Epidermal melanocyte (primary cell): ENCODE measurements at regions not wholly inside any gene's neighbourhood (a gene's known extent, or its start where the extent isn't known, plus 50 kb on each side); places are given as distances from the start of the nearest gene placed in this dataset.
"Not testable (repeated sequence)": the region's sequence is repeated elsewhere in the genome, so short reads cannot be mapped to it uniquely, and the experiment has no call there.

Source experiments
- DNase-seq: peaks from one replicate; pipeline ENCODE4 v3.0.0; 2011; ENCODE audit warnings: low spot score; ENCODE audit not compliant: insufficient read length

DNA sequence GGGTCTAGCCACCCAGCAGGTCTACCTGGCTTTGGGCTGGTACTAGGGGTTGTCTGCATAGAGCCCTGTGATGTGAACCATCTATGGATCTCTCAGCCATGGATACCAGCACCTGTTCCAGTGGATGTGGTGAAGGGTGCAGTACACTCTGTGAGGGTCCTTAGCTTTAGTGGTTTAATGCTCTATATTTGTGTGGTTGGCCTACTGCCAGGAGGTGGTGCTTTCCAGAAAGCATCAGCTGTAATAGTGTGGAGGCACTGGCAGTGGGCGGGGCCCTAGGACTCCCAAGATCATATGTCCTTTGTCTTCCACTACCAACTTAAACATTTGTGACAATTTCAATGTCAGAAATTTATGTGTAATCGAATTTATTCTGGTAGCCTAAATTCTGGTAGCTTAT lies 1065.1 kb downstream of the RPIA start:
- not testable (repeated sequence) for DNase-seq

DNA sequence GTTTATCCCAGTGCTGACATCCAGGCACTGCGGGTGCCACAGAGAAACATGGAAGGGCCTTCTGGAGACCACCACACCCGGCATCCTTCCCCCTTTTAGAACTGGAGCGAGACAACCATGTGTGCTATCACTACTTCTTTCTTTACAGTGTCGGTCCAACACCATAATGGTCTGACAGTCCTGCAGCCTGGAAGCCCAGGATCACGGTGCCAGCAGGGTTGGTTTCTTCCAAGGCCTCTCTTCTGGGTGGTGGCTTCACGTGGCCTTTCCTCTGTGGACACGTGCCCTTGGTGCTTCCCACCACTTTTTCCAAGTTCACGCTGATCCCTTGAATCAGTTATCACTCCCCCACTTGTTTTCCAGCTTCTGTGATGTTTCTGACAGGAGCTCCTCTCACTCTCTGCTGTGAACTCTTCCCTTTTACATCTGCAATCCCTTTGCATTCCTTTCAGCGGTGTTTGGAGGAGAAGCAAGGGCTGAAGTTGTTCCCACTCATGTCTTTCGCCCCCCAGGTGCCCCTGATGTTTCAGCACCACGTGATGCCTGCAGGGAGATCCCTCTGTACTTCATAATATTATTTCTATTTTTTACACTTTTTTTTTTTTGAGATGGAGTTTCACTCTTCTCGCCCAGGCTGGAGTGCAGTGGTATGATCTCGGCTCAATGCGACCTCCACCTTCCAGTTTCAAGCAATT lies 1067.0 kb downstream of the RPIA start:
- not testable (repeated sequence) for DNase-seq

DNA sequence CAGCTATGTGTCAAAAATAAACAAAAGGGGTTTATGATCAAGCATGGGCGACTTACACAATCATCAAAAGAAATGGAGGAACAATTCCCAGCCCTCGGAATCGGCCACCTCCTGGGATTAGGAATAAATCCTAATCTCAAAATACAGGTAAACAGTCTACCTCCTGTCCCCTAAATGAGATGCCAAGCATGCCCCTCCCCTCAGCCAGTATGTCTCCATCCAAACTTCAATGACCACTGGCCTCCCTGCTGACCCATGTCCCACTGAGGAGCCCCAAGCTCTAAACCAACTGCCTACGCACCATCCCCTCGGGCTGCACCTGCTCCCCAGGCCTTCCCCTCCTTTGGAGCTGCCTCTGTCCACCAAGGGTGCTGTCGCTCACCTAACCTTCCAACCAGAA lies 1069.3 kb downstream of the RPIA start:
- not testable (repeated sequence) for DNase-seq

DNA sequence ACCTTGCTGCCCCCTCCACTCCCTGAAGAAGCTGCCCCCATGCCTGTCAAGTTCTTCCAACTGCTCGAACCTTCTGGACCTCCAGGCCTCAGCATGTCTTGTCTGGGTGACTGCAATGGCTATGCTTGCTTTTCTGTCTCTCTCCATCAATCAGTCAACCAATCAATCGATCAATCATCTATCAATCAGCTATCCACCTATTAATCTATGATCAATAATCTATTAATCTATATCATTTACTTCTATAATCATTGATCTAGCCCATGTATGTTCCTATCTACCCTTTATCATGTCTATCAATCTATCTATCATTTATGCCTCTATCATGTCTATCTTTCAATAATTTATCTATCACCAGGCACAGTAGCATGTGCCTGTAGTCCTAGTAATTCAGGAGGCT lies 1069.7 kb downstream of the RPIA start:
- DNase-seq = not testable (repeated sequence)

DNA sequence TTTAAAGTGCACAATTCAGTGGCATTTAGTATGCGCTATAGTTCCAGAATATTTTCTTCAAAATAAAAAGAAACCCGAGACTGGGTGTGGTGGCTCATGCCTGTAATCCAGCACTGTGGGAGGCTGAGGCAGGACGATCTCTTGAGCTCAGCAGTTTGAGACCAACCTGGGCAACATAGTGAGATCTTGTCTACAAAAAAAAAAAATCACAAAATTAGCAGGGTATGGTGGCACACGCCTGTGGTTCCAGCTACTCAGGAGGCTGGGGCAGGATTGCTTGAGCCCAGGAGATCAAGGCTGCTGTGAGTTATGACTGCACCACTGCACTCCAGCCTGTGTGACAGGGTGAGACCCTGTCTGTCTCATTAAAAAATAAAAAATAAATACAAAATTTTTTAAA lies 1070.4 kb downstream of the RPIA start:
- DNase-seq = not testable (repeated sequence)

DNA sequence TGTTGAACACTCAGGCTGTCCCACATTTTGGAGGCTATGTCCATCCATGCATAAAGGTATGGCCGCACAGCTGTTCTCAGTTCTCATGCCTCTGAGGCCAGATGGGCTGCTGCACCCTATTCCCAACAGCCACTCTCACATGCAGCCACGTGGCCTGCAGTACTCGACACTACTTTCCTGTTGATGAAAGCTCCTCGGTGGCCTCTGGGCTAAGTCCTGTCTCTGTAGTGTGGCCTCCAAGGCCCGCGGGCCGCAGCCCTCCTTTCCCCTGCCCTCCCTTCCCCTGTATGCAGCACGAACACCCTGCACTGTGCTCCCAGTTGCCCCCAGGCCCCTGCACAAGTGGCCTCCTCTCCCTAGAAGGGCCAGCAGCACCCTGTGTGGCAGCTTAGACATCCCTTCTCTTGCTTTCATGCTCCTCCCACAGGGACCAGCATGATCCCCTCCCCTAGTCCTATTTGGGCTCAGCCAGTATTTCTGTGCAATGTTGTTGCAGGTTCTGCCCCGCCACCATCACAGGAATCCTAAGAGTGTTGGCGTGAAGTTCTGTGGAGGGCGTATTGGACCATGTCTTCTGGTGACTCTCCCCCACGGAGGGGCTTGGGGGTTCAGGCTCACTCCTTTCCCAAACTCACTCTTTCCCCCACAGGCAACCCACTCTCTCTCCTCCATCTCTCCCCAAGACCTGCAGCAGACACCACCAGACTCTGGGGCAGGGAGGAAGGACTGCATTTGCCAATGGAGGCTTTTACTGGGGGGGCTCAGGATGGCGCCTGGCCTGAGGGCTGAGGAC lies 1071.2 kb downstream of the RPIA start:
- DNase-seq = not testable (repeated sequence)

DNA sequence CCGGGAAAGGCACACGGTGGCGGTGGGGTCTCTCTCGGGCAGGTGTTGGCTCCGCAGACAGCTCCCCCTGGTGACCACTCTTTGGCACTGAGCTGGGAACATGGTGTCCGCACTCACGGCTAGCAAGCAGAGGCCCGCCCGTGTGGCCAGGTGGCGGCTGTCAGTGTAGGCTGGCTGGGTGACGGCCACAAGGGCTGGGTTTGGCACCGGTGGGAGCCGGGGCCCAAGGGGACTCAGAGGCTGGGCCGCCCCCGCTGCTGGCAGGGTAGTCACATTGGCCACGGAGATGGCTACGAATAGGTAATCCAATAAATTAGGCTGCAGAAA lies 1071.7 kb downstream of the RPIA start:
- DNase-seq = no peak

DNA sequence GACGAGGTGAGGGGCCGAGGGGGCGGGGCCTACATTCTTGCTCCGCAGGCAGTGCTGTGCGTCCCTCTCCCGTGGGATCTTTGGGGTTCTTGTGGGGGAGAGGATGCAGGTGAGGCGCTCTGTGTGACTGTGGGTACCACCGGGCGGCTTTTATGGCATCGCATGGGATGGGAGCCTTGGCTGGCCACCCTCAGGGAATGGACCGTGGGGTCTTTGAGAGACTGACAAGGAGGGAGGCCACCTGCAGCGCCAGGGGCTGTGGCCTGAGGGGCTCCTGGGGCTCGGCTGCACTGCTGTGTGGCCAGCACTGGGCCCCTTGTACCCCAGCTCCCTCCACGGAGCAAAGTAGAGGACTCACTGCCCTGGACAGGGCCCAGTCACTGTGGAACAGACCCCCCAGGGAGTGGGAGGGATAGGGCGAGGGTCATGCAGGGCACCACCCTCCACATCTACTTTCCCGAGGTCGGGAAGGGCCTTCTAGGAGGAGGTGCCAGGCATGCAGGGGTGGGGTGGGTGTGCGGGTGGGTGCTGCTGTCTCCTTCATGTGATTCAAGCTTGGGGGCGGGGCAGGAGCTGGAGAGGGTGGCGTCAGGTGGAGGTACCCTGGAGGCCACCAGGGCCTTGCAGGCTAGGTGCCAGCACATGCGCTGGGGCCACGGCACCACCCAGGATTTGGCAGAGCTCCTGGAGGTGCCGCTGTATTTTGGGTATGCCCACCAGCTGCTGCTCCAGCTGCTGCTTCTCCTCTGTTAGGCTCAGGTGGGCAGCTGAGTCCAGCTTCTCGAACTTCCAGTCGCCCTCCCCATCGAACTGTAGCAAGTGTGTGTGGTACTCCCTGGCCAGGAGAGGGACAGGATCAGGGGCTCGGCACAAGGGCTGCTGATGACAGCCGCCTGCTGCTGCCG lies 1072.4 kb downstream of the RPIA start:
- no peak for DNase-seq

DNA sequence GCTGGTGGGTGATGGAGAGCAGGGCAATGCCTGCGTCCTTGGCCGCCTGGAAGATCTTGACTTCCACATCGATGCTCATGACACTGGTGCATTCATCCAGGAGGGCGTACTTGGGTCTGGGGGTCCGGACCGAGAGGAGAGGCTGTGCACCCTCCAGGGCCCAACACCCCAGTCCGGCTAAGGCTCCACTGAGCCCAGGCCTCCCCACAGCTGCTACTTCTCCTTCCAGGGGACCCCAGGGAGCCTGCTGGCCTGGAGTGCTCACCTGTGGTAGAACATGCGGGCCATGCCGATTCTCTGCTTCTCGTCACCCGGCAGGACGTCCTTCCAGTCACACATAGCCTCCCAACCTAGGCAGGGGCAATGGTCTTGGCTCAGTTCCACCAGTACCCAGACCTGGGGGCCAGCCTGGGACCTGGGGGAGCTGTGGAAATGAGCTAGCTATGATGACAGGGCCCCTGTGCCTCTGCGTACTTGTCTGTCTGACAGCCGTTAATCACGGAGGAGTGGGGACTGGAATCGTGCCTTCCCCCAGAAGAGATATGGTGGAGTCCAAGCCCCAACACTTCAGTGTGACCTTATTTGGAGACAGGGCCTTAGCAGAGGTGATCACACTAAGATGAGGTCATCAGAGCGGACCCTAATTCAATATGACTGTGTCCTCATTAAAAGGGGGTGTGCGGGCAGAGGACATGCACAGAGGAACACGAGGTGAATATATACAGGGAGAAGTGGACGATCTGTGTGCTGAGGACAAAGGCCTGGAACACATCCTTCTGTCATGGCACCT lies 1073.3 kb downstream of the RPIA start:
- DNase-seq = not testable (repeated sequence)

DNA sequence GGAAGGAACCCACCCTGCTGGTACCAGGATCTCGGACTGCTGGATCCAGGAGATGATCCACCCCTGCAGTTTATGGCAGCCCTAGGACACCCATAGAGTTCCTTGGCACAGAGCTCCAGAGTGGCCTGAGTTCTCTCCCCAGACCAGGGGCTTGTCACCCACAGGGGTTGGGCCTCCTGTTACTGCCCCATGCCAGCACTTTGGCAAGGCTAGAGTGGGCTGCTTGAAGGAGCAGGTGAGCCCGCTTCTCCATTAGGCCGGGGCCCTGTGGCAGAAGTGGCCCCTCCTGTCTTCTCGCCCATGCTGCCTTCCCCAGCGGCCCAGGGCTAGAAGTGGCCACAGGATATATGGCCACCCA lies 1073.9 kb downstream of the RPIA start:
- not testable (repeated sequence) for DNase-seq

DNA sequence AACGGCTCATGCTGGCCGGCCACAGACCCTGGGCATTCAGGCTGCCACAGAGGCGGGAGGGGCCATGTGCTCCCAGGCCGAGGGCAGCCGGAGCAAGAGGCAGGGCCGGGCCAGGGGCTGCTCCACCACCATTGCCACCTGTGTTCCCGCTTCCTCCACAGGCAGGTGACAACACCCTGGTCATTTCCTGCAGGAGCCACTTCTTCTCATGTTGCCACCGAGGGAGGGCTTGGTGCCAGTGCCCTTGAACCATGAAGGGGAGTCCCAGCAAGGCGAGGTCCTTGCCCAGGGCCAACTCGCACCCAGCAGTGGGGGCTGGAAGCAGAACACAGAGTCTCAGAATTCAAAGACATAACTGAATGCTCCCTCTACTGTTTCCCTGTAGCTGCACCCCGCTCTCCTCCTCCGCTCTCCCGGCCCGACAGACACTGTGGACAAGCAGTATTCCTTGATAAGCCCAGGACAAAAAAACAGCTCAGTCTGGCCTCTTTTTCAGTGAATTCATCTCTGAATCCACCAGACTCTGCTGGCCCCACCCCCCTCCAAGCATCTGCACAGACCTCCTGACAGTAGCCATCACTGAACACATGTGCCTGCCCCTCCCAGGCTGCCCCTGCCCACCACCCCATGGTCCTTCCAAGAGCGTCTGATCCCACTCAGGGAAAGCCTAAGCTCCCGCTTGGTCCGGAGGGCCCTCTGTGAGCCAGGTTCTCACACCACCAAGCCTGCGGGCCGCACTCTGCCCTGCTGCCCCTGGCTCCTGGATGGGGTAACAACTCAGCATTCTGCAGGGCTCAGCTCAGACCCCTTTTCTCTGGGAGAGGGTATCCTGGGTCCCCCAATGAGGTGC lies 1074.9 kb downstream of the RPIA start:
- not testable (repeated sequence) for DNase-seq

DNA sequence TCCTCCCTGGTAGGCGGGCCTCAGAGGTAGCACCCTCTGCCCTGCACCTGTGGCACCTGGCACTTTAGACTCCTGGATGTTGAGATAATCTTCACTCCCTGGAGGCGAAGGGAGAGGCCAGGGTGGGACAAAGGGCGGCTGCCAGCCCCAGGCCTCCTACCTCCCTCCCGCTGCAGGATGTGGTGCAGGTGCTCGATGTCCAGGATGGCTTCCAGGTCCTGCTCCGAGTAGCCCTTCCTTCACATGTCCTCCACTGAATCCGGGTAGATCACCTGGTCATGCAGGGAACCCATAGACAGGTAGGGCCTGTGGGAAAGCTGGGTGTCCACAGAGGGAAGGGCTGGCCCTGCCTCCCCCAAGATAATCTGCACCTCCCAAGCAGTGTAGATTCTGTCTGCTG lies 1075.6 kb downstream of the RPIA start:
- not testable (repeated sequence) for DNase-seq

DNA sequence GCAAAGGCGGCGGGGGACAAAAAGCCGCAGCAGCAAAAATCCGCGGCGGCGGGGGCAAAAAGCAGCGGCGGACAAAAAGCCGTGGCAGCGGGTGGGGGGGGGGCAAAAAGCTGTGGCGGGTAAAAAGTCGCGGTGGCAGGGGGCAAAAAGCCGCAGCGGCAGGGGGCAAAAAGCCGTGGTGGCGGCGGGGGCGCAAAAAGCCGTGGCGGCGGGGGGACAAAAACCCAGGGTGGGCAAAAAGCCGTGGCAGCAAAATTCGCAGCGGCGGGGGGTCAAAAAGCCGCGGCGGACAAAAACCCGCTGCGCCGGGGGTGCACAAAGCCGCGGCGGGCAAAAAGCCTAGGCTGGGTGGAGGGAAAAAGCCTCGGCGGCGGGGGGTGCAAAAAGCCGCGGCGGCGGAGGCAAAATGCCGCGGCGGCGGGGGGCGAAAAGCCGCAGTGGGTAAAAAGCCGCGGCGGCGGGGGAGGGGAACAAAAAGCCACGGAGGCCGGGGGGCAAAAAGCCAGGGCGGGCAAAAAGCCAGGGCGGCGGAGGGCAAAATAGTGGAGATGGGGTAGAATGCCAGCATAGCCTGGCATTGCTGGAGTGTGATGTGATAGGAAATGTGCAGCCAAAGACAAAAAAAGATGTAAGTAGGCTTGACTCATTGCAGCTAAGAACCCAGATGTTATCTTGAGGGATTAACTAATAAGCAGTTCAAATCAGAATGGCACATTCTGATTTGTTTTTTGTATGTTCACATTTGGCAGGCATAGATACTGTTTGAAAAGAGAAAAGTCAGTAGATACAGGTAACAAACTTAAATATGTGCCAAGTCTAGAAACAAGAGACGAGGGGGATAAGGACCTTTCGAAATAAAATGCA lies 1076.3 kb downstream of the RPIA start:
- DNase-seq = no peak

DNA sequence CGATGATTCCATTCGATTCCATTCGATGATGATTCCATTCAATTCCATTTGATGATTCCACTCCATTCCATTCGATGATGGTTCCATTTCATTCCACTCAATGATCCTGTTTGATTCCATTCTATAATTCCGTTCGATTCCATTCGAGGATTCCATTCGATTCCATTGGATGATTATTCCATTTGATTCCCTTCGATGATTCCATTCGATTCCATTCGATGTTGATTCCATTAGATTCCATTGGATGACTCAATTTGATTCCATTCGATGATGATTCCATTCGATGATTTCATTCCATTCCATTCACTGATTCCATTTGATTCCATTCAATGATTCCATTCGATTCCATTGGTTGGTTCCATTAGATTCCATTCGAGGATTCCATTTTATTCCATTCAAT lies 1084.4 kb downstream of the RPIA start:
- DNase-seq = no peak

DNA sequence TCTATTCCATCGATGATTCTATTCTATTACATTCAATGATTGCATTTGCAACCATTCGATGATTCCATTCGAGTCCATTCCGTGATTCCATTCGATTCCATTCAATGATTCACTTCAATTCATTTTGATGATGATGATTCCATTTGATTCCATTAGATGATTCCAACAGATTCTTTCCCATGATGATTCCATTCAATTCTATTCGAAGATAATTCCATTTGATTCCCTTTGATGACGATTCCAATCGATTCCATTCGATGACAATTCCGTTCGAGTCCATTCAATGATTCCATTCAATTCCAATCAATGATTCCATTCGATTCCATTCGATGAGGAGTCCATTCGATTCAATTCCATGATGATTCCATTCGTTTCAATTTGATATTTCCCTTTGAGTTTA lies 1088.8 kb downstream of the RPIA start:
- DNase-seq = no peak

DNA sequence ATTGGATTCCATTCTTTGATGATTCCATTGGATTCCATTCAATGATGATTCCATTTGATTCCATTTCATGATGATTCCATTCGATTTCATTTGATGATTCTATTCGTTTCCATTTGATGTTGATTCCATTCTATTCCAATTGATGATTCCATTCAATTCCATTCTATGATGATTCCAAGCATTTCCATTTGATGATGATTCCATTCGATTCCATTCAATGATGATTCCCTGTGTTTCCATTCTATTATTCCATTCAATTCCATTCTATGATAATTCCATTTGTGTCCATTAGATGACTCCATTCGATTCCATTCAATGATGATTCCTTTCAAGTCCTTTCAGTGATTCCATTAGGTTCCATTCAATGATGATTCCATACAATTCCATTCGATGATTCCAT lies 1090.5 kb downstream of the RPIA start:
- DNase-seq = no peak

DNA sequence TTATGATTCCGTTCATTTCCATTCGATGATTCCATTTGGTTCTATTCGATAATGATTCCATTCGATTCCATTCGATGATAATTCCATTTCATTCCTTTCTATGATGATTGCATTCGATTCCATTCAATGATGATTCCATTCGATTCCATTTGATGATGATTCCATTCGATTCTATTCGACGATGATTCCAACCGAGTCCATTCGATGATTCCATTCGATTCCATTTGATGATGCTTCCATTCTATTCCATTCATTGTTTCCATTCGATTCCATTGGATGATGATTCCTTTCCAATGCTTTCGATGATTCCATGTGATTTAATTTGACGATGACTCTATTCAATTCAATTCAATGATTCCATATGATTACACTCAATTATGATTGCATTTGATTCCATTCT lies 1093.5 kb downstream of the RPIA start:
- no peak for DNase-seq

DNA sequence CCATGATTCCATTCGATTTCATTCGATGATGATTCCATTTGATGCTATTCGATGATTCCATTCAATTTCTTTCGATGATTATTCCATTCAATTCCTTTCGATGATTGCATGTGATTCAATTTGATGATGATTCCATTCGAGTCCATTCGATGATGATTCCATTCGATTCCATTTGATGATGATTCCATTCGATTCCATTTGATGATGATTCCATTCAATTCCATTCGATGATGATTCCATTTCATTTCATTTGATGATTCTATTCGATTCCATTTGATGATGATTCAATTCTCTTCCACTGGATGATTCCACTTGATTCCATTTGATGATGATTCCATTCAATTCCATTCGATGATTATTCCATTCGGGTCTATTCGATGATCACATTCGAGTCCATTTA lies 1094.1 kb downstream of the RPIA start:
- not testable (repeated sequence) for DNase-seq

DNA sequence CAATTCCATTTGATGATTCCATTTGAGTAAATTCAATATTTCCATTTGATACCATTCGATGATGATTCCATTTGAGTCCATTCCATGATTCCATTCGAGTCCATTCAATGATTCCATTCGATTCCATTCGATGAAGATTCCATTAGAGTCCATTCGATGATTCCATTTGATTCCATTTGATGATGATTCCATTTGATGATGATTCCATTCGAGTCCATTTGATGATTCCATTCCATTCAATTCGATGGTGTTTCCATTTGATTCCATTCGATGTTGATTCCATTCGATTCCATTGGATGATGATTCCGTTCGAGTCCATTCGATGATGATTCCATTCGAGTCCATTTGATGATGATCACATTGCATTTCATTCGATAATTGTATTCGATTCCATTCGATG lies 1095.2 kb downstream of the RPIA start:
- not testable (repeated sequence) for DNase-seq
